ENCODE measurements at regions not wholly inside any gene's neighbourhood (a gene's known extent, or its start where the extent isn't known, plus 50 kb on each side); places are given as distances from the start of the nearest gene placed in this dataset.
"Not testable (repeated sequence)": the region's sequence is repeated elsewhere in the genome, so short reads cannot be mapped to it uniquely, and the experiment has no call there.

DNA sequence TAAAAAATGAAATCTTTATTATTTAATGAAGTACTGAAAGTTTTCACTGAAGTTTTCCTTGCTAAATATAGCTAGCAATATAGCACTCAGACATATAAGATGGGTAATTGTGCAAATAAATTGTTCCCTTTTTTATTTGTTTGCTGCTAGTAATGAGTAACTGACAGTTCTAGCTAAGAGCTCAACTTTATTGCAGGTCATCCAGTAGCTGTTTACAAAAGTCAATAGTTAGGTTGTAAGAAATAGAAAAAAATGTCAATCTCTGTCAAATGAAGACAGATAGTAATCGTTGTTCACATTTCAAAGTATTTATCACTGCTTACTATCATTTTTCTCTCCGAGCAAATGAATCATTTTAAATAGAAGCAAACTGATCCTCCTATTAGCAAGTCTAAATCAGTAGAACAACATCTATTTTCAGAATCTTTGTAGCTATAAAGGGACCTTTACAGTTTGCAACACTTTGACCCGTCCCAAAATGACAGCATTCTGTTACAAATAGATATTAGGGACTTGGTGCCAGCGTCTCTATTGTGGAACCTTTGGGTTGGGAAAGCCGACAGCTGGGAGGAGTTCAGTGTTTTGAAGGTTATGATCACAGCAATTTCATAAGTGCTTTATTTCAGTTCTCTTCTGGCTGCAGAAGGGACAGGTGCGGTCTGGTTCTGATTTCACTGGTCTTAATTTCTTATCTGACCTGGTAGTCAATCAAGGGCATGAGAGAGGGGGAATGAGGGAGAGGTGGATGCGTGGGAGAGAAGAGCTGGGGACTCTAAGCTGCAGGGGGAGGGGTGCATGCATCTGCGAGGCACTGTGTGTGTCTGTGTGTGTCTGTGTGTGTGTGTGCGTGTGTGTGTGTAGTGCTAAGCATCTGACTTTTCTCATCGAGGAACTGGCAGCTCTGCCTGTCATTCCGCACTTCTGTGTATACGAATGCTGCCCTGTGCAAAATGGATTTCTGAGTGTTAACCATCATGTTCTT, 227.9 kb upstream of the PITX2 start:
- DNase-seq: no peak

DNA sequence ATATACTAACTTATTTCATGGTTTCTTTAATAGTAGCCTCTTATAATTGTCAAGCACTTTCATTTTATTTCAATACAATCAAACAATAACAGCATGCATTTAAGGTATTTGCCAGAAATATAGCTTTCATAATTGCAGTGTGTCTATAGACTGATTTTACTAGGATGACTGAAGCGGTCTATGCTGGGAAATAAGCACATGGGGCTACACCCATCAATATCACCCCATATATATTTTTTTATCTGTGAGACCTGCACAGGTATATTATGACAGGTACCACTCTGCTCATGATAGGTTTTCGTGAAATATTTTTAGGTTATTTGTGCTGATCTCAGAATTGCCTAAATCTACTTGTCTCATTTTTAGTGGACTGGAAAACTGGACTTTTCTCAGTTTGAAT, 229.1 kb upstream of the PITX2 start:
- no peak for DNase-seq

DNA sequence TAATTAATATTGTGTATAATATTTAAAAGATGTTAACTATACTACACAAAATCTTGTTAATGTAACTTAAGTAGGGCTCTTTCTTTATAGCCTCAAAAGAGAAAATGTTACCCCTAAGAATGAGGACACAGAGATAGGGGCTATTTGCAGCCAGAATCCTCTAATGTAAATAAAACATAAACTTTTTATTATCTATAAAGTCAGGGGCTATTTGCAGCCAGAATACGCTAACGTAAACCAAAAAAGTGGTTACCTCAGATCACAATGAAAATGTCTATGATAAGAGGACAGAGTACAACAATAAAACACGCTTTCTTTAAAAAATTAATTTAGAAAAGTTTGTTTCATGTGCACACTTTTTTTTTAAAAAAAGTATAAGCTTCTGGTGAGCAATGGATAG, 229.9 kb upstream of the PITX2 start:
- DNase-seq: no peak

DNA sequence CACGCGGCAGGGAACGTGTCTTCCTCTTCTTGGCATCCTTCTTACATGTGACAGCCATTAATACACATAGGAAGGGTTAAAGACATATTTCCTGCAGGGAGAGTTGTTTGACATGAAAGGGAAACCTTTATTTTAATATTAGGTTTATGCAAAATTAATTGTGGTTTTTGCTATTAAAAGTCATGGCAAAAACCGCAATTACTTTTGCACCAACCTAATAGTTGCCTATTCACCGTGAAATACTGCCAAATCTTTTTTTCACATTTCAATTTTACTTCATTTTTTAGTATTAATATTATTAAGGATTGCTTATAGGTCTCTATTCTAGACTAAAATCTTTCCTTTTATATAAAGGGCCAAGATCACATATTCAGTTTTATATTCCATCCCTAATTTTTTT, 230.4 kb upstream of the PITX2 start:
- no peak for DNase-seq

DNA sequence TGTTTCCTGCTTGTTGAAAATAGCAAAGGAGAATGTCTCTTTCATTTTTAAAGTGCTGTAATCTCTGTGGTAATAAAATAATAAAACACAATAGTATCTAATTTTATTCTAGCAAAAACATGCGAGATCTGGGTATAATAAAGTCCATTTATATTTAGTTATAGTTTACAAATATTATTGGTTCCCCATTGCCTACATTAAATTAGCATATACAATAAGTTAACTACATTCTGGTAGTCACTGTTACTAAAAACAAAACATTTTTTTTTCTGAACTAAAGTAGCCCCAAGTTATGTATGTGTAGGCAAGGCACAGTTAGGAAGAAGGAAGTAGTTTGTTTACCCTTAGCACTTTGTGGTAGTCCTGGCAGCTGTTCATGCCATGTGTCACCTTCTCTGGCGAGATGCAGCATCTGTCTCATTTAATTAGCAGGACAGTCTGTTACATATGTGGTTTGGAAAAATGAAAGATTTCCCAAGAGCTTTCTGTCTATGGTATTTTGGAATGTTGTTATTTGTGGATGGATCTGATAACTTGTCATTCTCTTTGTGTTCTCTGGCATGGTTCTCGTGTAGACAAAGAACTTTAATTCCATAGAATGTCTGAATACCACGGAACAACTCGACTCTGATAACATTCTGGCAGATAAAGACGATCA, 231.3 kb upstream of the PITX2 start:
- DNase-seq: no peak

DNA sequence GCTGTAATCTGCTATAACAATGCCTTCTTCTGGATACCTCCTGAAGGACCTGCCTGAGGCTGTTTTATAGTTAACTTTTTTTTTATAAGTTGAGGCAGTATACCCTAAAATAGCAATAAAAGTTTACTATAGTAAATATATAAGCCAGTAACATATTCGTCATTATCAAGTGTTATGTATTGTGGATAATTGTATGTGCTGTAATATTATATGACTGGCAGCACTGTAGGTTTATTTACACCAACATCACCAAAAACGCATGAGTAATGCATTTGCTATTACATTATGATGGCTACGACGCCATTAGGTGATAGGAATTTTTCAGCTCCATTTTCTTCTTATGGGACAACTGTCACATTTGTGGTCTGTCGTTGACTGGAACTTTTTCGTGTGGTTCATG, 237.2 kb upstream of the PITX2 start:
- DNase-seq: no peak

DNA sequence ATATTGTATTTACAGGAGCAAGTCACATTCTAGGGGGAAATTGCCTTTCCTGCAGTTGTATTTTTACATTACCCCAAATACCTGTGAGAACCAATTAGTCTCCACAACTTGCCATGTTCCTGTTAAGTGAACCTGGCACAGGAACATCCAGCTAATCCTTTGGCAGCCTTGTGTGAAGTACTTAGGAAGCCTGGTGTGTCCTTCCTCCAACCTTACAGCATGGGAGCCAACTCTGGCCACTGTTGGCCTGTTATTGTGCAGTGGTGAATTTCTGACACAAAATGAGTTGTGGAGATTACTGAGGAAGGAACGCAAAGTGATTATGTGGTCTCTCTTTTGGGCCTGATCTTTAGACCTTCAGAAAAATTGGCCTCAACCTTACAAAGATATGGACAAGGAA, 238.0 kb upstream of the PITX2 start:
- DNase-seq: no peak

DNA sequence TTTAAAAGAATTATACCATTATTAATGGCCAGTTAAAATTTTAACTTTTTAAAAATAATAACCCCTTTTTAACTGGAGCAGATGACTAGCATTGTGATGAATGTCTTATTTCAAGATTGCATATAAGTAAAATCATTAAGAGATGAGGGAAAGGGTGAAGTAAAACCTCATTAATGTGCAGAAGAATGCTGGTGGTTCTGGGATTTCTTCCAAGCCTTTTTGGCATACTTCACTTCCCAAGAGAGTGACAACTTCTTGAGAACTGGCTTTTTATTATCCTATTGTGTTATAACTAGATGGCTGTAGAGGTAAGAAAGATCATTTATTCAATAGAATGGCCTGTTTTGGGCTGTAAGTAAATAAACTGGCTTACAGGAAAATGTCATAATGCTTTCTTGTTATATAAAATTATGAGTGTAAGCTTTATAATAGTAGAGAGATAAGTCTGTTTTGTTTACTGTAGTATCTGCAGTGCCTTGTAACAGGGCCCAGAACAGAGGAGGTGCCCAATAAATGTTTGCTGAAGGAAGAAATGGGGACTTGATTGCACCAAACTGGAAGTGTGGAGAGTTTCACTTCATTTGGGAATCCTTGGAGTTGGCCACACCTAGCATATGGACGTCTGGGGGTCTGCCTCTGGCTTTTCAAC, 242.9 kb upstream of the PITX2 start:
- no peak for DNase-seq

DNA sequence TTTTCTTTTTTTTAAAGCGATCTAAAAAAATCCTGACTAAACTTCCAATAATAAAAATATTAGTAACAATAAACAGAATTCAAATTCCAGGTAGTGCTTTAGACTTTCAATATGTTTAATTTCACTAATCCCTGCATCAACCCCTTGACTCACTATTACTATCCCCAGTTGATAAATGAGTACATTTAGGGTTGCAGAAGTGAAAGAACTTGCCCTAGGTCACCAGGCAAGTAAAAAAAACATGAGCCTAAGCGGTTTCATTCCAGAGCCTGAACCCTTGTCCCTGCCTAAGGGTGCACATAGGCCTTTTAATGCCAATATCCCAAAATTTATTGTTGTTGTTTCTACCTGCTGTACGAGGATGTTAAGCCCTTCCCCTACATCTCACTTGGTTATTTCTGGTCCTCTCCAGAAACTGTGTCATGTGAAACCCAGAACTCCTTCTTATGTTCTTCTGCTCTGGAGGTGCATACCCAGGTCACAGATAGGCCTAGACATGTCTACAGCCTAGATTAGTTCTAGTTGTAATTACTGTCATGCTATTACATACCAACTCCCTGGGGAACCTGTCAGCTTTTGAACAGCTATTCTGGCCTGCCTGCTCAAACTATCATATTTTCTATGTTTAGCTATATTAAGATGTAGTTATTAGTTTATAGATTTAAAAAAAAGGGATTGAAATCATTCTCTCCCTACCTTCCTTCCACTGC, 244.5 kb upstream of the PITX2 start:
- DNase-seq: no peak

DNA sequence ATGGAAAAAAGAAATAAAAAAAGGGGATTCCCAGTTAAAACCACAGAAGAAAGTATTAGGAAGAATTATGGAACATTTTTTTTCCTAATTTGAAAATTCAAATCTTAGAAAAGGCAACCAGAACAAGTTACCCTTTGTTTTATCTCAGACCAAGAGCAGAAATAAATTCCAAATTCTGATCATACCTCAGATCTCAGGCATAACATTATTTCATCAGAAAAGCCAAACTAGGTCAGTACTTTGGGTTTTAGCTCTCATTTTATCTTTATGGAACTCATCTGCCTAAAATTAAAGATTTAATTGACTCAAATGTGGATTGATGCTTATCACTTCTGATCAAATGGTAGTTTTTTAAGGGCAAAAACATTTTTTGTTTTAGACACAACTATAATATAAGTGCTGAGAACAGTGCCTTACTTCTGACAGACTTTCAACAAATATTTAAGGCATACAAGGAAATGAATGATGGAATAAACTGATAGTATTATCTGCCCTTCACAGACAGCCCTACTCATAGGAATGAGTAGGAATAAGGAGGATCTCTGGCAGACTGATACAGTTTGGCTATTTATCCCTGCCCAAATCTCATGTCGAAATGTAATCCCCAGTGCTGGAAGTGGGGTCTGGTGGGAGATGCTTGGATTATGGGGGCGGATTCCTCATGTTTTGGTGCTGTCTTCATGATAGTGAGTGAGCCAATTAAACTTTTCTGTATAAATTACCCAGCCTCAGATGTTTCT, 245.3 kb upstream of the PITX2 start:
- DNase-seq: no peak

DNA sequence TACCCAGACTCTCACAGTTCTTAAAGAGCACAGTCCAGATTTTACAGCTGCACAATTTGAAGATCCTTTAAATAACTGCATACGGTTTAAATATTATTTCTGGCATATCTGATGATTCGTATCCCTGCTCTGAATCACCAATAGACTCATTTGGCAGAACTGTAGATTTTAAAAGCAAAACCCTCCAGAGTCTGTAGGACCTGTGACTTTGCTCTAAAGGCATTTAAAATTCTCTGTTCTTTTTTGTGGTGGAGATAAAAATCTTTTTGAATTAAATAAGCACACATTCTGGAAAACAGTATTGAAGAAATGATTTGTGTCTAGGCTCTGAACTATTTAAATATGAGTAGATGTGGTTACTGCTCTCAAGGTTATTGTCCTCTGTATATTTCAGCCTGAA, 246.2 kb upstream of the PITX2 start:
- no peak for DNase-seq

DNA sequence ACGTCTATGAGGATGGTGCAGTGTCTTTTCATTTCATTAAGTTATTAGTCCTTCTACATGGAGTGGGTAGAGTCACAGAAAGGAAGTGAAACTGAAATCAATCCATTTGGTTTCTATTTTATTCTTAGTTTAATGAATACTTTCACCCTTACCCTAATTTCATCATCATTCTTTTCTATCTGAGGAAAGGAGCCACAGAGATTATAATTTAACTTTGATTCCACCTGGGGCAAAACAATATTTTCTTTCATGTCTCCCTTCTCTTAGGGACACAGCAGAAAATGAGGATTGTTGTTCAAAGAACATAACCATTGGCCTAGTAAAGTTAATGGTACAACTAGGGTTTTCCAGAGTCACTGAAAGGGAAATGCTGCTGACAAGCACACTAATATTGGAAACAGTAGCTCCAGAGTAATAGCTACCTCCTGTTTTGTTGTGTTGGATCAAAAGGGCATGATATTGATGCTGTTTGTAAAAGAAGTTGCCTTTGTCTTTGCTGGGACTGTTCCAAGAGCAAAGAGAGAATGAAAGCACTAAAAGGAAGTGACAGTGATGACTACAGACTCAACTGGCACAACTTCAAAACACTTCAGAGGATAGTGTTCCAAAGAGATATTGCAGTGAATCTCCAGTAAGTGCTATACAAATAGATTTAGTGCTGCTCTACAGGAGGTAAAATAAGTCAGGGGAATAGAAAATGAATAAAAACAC, 247.1 kb upstream of the PITX2 start:
- no peak for DNase-seq

DNA sequence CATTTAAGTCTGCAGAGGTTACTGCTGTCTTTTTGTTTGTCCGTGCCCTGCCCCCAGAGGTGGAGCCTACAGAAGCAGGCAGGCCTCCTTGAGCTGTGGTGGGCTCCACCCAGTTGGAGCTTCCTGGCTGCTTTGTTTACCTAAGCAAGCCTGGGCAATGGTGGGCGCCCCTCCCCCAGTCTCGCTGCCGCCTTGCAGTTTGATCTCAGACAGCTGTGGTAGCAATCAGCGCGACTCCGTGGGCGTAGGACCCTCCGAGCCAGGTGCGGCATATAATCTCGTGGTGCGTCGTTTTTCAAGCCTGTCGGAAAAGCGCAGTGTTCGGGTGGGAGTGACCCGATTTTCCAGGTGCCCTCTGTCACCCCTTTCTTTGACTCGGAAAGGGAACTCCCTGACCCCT, 253.3 kb upstream of the PITX2 start:
- not testable (repeated sequence) for DNase-seq

DNA sequence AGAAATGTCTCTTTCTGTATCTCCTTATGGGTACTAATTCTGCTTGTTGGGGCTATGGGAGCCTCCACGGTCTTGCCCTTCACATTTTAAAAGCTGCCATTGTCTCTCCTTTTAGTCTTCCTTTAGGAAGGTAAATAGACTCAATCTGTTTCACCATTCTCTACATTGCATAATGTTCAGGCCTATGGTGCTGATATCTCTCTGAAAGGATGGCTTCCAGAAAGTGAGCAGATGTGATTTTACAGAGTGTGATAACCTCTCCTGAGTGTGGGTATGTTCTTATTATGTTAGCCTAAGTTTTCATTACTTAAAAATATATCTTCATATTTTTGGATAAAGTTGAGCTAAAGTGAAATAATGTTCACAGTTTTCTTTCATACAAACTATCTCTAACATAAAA, 254.0 kb upstream of the PITX2 start:
- DNase-seq: no peak

DNA sequence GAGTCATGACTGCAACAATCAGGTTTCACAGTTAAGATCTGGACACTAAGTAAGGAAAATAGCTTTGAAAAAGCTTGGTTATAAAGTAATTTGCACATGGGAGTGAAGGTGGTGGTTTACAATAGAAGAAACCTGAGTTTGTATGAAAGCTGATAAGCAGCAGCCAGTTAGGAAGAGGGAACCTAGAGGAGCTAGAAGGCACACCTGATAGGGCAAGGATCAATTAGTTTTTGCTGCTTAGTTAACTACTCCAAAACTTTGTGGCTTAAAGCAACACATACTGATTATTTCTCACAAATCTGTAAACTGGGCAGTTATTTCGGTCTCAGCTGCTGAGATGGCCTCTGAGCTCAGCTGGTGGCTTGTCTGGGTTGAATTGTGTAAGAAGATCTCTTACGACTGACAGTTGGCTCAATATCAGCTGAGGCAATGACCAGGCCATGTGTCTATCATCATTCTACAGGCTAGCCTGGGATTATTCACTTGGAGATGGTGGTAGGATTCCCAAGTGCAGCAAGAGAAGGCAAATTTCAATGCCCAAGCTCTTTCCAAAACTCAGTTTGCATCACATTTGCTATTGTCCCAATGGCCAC, 255.0 kb upstream of the PITX2 start:
- no peak for DNase-seq

DNA sequence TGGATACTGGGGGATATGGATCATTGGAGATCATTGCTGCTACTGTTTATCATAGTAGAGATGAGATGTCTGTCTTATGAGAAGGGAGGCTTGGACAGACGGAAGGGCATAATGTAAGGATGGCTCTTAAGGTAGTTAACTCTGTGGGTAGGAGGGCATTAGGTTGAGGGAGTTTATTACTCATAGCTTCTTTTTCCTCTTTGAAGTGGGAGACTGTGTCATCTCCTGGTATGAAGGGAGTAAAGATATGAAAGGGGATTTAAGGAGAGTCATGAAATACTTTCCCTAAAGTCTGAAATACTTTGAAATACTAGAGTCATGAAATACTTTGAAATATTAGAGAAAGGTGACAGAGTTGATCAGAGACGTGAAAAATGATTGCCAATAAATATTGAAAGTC, 255.5 kb upstream of the PITX2 start:
- DNase-seq: no peak

DNA sequence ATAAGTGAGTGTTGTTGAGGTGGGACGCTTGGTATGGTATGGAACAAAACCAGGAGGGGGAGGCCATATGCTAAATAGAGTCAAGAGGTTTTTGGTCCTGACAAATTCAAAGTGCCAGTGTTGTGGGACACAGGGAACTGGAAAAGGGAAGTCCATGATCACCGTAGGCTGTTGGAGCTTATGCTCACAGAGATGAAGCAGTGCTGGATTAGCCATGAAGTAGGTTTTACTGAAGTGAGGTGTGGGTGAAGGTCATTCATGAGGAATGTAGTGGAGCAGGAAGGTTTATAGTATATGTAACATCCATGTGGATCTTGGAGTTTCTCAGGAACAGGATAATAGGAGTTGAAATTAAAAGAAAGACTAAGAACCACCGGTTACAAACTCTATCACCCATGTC, 256.1 kb upstream of the PITX2 start:
- no peak for DNase-seq

DNA sequence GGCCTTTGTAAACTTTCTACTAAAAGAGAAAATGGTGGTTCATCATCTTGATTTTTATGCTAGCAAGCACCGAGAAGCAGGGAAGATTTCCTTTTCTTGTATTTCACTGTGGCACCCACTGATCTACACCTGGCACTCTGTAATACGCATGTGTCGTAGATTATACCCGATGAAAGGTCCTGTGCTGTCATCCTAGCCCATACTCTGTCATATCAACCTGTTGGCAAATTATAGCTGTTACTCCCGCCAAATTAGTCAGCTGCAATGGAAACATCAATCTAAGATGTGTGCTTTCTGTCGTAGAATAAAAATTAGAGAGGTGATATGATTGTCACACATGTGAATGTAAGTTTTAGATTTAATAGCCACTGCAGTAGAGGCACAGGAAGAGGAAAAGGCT, 263.4 kb upstream of the PITX2 start:
- DNase-seq: no peak

DNA sequence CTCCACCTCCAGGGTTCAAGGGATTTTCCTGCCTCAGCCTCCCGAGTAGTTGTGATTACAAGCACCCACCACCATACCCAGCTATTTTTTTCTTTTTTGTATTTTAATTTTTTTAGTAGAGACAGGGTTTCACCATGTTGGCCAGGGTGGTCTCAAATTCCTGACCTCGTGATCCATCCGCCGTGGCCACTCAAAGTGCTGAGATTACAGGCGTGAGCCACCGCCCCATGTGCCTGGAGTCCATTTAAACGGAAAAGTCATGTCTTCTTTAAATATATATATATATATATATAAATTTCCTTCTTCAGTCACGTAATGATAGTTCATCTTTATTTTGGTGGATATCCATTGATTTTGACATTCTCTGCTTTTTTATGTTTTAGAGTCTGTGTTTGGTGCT, 264.0 kb upstream of the PITX2 start:
- no peak for DNase-seq

DNA sequence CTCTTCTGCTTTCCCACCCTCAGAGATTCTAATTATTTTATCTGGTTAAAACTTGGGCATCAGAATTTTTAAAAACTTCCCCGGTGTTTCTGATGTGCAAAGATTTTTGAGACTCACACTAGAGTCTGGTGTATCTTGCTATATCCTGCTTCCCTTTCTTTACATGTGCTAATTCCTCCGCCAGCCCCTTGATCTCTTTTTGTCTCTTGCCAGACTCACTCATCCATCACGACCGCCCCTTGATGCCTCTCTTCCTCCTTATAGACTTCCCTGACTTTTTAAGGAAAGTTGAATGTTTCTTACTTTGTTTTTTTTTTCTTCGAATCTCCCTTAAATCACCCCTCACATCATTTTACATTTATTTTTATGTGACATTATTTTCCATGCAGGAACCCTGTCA, 274.9 kb upstream of the PITX2 start:
- DNase-seq: no peak

DNA sequence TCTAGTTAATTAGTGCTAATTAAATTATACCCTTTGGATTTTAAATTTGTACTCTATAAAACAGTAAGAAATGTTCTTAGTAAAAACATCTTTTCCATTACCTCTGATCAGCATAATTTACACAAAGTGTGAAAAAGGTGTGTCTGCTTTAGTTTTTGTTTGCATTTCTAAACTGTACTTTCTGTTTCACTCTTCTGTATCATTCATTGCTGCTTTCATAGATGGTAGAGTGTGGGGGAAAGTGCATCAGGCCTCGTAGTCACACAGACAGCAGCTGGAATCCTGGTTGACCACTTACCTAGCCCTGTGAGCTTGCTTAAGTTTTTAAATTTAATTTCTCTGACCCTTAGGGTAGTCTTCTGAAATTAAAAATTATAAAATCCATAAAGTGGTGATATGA, 275.4 kb upstream of the PITX2 start:
- DNase-seq: no peak
